Pancreas (tissue), 10 donors: ENCODE measurements at regions not wholly inside any gene's neighbourhood (a gene's known extent, or its start where the extent isn't known, plus 50 kb on each side); places are given as distances from the start of the nearest gene placed in this dataset.

Experiments
- ATAC-seq, 4 donors: fragments of 200-7000 bp; cut with Tn5 transposase; one replicate each; pipeline versions ENCODE4 v1.8.0 to v1.9.1; 2020; ENCODE audit warnings: mild to moderate bottlenecking in 4 of 4, moderate library complexity in 4 of 4
- DNase-seq, 6 donors: peaks; one replicate each; pipeline ENCODE4 v3.0.0-alpha.2; 2020
- FAIRE-seq: peaks from 2 replicates; lab custom pipeline; 2012; peaks lifted over from hg19 to GRCh38; lab: Jason Lieb, UNC
- H3K27ac ChIP-seq, 4 donors: fragments of 200-600 bp; sonication (generic); 1 replicate in 3 of 4; 2 replicates in 1 of 4; pipeline versions ENCODE4 v1.5.0 to v1.8.0; 2020
- H3K27me3 ChIP-seq, 4 donors: fragments of 200-600 bp; one replicate each; pipeline ENCODE4 v1.8.0; 2021
- H3K36me3 ChIP-seq, 3 donors: fragments of 200-600 bp; sonication (generic) in 1 of 3; one replicate each; pipeline versions ENCODE4 v1.5.0 to v1.8.0; 2020 to 2021
- H3K4me1 ChIP-seq, 3 donors: fragments of 200-600 bp; one replicate each; pipeline ENCODE4 v1.8.0; 2021
- H3K4me3 ChIP-seq, 4 donors: fragments of 200-600 bp; sonication (generic) in 2 of 4; one replicate each; pipeline versions ENCODE4 v1.5.0 to v1.8.0; 2020 to 2021
- H3K9me3 ChIP-seq, 4 donors: fragments of 200-600 bp; one replicate each; pipeline ENCODE4 v1.8.0; 2021
- WGBS, 2 donors: extraction: QIAGEN DNeasy Blood & Tissue Kit; methylation state at CpG; one replicate each; pipeline ENCODE4 v1.1.7; 2013; 5-methylcytosine and 5-hydroxymethylcytosine counted together
- intact Hi-C, 3 donors: fragments of 100-400 bp; cut with DNase I; formaldehyde crosslinking; loops; one replicate each; pipeline versions ENCODE4 v1.11.1 to v1.14.2; 2022
- TF ChIP-seq, protein P1 (sequence below), 4 donors: fragments of 200-600 bp; sonication (generic) in 3 of 4; IDR thresholded peaks; one replicate each; pipeline versions ENCODE4 v1.5.0 to v1.8.0; 2021; ENCODE audit warnings: antibody characterized with exemption in 4 of 4
- donor health status: healthy with polysubstance abuse.
- donor health status: DM: no; HTN: no; CAD: no; lungs with moderate emphysema.
- donor health status: DM: no; HTN: no; CAD: no.
- donor health status: control.
- donor health status: control.
- donor health status: Bipolar disorder and iron deficiency.
- donor health status: DM: yes; HTN: yes; CAD: no.
- donor health status: DM: no; HTN: no; CAD: no.
- donor health status: DM: no; HTN: no; CAD: no.
- donor health status: DM: yes; HTN: yes; CAD: no.

DNA sequence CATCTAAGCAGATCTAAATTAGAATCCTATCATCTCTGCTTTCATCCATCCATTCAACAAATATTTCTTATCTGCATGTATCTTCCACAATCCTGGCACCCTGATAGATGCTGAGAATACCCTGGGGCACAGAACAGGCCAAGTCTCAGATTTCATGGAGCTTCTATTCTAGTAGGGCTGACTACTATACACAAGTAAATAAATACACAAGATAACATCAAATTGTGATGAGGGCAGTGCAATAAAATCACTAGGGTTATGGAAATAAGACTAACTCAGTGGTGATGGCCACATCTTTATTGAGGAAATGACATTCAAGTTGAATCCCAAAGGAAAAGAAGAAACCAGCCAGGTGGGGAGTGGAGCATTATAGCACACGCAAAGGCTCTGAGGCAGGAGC is 138.4 kb upstream of the GLRA1 start:
- ATAC-seq: no peak
- TF ChIP-seq, protein P1, sequence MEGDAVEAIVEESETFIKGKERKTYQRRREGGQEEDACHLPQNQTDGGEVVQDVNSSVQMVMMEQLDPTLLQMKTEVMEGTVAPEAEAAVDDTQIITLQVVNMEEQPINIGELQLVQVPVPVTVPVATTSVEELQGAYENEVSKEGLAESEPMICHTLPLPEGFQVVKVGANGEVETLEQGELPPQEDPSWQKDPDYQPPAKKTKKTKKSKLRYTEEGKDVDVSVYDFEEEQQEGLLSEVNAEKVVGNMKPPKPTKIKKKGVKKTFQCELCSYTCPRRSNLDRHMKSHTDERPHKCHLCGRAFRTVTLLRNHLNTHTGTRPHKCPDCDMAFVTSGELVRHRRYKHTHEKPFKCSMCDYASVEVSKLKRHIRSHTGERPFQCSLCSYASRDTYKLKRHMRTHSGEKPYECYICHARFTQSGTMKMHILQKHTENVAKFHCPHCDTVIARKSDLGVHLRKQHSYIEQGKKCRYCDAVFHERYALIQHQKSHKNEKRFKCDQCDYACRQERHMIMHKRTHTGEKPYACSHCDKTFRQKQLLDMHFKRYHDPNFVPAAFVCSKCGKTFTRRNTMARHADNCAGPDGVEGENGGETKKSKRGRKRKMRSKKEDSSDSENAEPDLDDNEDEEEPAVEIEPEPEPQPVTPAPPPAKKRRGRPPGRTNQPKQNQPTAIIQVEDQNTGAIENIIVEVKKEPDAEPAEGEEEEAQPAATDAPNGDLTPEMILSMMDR (IDR thresholded peaks at IDR 0.05): no peak
- no peaks in the 10 kb centered on the region for H3K36me3 ChIP-seq
- no peaks in the 10 kb centered on the region for H3K4me1 ChIP-seq
- no peaks in the 10 kb centered on the region for H3K9me3 ChIP-seq
- intact Hi-C loops: no loop called here
- no peak overlapping the region for H3K27ac ChIP-seq
- DNase-seq: no peak
- WGBS, 2 donors: 91 to 92% methylated on average over 1 of the region's 1 CpG
- FAIRE-seq: no peak
- H3K27me3 ChIP-seq: no peaks in the 10 kb centered on the region
- H3K4me3 ChIP-seq: no peak overlapping the region

DNA sequence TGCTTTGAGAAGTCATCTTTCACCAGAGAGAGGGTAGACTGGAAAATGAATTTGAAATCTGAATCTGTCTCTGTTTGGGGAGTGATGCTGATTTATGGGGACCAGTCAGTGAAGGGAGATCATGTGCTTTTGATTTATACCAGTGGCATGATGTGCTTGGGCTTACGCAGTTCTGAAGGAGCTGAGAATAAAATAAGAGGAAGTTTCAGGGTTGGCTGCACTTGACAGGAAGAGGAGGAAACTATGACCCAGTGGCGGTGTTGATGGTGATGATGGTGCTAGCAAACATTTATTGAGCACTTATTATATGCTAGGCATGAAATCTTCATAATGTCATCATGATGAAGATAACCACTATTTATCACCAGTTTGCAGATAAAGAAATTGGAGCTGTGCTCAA is 136.4 kb upstream of the GLRA1 start:
- ATAC-seq (no peak), FAIRE-seq (no peak), DNase-seq (no peak)
- H3K4me1 ChIP-seq: no peaks in the 10 kb centered on the region
- TF ChIP-seq, protein P1 (IDR thresholded peaks at IDR 0.05): no peak
- H3K27me3 ChIP-seq: no peaks in the 10 kb centered on the region
- H3K9me3 ChIP-seq: no peaks in the 10 kb centered on the region
- no peaks in the 10 kb centered on the region for H3K36me3 ChIP-seq
- H3K4me3 ChIP-seq: no peak overlapping the region
- intact Hi-C loops: no loop called here
- H3K27ac ChIP-seq: no peak overlapping the region
- WGBS, 2 donors: 82 to 84% methylated on average over 2 of the region's 2 CpGs

DNA sequence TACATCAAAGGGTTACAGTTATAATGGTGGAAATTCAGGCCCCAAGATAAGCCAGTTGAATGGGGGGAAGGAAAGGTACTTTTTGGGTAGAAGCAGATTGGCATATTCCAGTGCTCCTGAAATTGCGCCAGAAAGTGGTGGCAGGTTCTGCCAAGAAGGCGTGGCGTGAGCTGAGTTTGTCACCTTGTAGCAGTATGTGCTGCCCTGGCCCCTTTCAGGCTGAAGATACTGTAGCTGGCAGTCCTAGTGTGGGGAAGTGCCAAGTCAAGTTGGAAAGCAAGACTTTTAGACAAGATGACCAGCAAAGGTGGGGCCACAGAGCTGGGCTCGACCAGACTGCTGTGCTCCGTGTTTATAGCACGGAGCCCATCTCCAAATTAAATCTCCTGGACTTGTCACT is 133.6 kb upstream of the GLRA1 start:
- TF ChIP-seq, protein P1 (IDR thresholded peaks at IDR 0.05): no peak
- no peaks in the 10 kb centered on the region for H3K4me1 ChIP-seq
- DNase-seq: no peak
- no peak overlapping the region for H3K27ac ChIP-seq
- intact Hi-C loops: no loop called here
- no peaks in the 10 kb centered on the region for H3K36me3 ChIP-seq
- H3K9me3 ChIP-seq: no peaks in the 10 kb centered on the region
- FAIRE-seq: no peak
- no peak for ATAC-seq
- H3K4me3 ChIP-seq: no peak overlapping the region
- H3K27me3 ChIP-seq: no peaks in the 10 kb centered on the region
- WGBS, 2 donors: 77 to 91% methylated on average over 6 of the region's 6 CpGs

DNA sequence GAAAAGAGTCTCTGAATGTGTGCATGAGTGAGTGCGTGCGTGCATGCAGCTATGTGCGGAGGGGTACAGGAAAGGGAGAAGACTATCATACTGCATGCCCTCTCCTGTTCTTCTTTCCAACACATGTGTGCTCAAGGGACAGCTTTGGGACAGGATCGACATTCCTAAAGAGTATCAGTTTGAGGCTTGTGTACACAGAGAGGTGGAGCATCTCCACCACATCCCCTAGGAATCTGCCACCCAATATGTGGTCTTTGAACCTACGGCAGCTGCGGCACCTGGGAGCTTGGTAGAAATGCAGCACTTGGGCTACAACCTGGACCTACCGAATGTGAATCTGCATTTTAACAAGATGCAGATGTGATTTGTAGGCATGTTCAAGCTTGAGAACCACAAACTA is 132.3 kb upstream of the GLRA1 start:
- TF ChIP-seq, protein P1 (IDR thresholded peaks at IDR 0.05): no peak
- Histone ChIP-seq H3K27me3 (no peaks in the 10 kb centered on the region), H3K4me1 (no peaks in the 10 kb centered on the region), H3K27ac (no peak overlapping the region), H3K4me3 (no peak overlapping the region), H3K9me3 (no peaks in the 10 kb centered on the region), H3K36me3 (no peaks in the 10 kb centered on the region)
- DNase-seq (no peak), FAIRE-seq (no peak), ATAC-seq (no peak)
- 54 to 57% methylated on average over 7 of the region's 7 CpGs for WGBS, 2 donors
- intact Hi-C loops: no loop called here

DNA sequence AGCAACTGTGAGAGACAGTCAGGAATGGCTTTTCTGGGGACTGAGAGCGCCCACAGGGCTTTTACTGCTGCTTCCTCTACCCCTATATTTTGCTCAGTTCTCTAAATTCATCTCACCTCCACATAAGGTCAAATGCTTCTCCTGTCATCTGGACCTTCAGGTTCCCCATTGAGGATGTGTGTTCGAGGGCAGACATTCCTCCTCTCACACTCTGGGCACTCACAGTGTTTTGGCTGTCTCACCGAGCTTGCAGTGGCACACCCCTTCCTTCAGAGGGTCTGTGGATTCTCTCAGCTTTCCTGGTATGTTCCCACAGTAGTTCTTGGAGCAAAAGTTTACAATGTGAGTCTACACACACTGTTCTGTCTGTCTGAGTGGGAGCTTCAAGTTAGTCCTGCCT is 127.8 kb upstream of the GLRA1 start:
- Histone ChIP-seq H3K4me1 (no peaks in the 10 kb centered on the region), H3K27ac (no peak overlapping the region), H3K4me3 (no peak overlapping the region), H3K9me3 (no peaks in the 10 kb centered on the region), H3K36me3 (no peaks in the 10 kb centered on the region), H3K27me3 (no peaks in the 10 kb centered on the region)
- ATAC-seq (no peak), DNase-seq (no peak), FAIRE-seq (no peak)
- intact Hi-C loops: no loop called here
- 35 to 40% methylated on average over 3 of the region's 3 CpGs for WGBS, 2 donors
- TF ChIP-seq, protein P1 (IDR thresholded peaks at IDR 0.05): no peak
